ENCODE measurements at regions not wholly inside any gene's neighbourhood (a gene's known extent, or its start where the extent isn't known, plus 50 kb on each side); places are given as distances from the start of the nearest gene placed in this dataset.

DNA sequence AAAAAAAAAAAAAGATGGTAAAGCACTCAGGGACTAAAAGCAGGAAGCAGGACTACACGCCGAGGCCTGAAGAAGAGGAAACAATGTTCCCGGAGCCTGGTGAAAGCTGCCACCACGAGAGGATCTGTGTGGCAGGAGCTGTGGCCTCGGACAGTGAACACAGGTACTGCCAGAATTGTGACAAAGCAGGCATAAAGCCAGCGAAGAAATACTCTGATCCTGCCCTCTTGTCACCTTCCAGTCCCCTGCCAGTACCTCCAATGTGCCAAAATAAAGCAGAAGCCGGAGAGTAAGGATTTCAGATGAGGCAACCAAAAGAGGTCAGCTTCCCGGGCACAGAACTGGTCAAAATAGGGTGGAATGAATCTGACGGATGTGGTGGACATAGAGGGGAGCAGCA is 211.5 kb upstream of the TARS1 start:
- Mint-ChIP-seq H3K4me1 (no peaks in the 10 kb centered on the region), H3K9me3 (no peaks in the 10 kb centered on the region), H3K36me3 (ENCODE audit: low read depth) (no peaks in the 10 kb centered on the region), H3K4me3 (no peak overlapping the region), H3K27ac (no peak overlapping the region), H3K27me3 (ENCODE audit: low read depth, poor library complexity) (peaks cover 8% of the 10 kb centered on the region)
- TF ChIP-seq, protein P1, sequence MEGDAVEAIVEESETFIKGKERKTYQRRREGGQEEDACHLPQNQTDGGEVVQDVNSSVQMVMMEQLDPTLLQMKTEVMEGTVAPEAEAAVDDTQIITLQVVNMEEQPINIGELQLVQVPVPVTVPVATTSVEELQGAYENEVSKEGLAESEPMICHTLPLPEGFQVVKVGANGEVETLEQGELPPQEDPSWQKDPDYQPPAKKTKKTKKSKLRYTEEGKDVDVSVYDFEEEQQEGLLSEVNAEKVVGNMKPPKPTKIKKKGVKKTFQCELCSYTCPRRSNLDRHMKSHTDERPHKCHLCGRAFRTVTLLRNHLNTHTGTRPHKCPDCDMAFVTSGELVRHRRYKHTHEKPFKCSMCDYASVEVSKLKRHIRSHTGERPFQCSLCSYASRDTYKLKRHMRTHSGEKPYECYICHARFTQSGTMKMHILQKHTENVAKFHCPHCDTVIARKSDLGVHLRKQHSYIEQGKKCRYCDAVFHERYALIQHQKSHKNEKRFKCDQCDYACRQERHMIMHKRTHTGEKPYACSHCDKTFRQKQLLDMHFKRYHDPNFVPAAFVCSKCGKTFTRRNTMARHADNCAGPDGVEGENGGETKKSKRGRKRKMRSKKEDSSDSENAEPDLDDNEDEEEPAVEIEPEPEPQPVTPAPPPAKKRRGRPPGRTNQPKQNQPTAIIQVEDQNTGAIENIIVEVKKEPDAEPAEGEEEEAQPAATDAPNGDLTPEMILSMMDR (IDR thresholded peaks at IDR 0.05) = no peak
- no peak for DNase-seq

DNA sequence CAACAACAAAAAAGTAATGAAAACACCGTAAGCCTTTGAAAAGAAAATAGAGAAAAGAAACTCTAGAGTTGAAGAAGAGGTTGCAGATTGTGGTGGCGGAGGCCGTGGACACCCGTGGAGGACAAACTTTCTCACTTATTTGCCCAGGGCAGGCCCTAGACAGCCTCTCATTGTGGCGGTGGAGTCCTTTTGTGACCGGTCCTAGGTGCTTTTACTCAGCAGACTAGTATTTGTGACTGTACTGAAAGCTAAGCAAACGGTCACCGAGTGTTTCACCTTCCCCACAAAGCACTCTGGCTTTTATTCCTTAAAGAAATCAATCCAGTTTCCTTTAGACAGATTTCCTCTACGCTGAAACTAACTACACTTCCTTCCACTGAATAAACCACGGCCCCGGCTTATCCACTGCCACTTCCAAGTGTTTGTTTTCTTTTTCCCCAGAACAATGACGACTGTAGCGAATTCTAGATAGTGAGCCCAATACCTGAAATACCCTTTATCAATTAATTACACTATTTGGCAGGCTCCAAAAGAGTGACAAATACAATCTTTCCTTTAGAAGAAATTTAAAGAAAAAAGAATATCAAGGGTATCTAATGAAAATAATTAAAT is 210.2 kb upstream of the TARS1 start:
- H3K36me3 Mint-ChIP-seq (ENCODE audit: low read depth) = no peaks in the 10 kb centered on the region
- H3K27me3 Mint-ChIP-seq (ENCODE audit: low read depth, poor library complexity) = peaks cover 7% of the 10 kb centered on the region
- TF ChIP-seq, protein P1 (IDR thresholded peaks at IDR 0.05) = no peak
- H3K4me1 Mint-ChIP-seq = no peaks in the 10 kb centered on the region
- no peak overlapping the region for H3K4me3 Mint-ChIP-seq
- no peaks in the 10 kb centered on the region for H3K9me3 Mint-ChIP-seq
- no peak for DNase-seq
- H3K27ac Mint-ChIP-seq = no peak overlapping the region

DNA sequence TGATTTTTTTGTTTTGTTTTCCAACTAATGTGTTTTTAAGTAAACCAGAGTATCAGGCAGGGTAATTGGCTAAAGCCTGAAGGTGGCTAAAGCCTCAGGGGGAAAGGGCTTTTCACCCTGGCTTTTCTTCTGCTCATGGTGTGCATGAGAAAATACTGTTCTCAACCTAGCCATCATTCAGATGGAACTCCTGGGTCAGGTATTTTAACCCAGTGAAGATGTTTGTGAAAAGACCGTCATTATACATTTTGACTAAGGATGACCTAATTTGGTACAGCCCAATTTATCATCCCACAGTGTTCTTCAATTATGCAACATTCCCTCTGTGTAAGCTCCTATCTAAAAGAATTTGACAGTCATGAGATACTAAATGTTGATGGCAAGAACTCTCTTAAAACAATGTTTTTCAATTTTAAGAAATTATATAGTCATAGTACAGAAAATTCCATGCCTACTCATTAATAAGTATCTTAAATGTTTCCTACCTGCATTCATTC is 209.5 kb upstream of the TARS1 start:
- no peak overlapping the region for H3K27ac Mint-ChIP-seq

DNA sequence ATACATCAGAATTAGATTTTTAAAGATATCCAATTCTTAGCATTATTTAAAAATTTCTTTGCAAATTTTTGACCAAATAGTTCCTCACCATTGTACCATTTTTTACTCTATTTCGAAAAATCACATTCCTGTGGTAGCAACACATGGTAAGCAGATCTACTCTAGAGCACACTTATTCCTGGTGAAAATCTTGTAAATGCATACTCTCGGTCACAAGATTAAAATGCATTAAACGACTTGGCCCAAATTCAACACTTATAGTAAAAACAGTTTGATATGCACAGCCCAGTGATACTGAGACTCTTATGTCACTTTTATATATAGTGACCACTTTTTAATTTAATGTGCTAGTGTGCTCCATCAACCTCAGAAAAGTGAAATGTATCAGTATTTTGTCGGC is 208.8 kb upstream of the TARS1 start:
- H3K27me3 Mint-ChIP-seq (ENCODE audit: low read depth, poor library complexity) = peaks cover 7% of the 10 kb centered on the region

More for the DNA sequence above, 209.5 kb upstream of the TARS1 start:
- no peaks in the 10 kb centered on the region for H3K36me3 Mint-ChIP-seq (ENCODE audit: low read depth)
- no peak overlapping the region for H3K4me3 Mint-ChIP-seq
- no peak for DNase-seq
- no peaks in the 10 kb centered on the region for H3K4me1 Mint-ChIP-seq
- TF ChIP-seq, protein P1 (IDR thresholded peaks at IDR 0.05) = no peak
- peaks cover 6% of the 10 kb centered on the region for H3K27me3 Mint-ChIP-seq (ENCODE audit: low read depth, poor library complexity)
- H3K9me3 Mint-ChIP-seq = no peaks in the 10 kb centered on the region

DNA sequence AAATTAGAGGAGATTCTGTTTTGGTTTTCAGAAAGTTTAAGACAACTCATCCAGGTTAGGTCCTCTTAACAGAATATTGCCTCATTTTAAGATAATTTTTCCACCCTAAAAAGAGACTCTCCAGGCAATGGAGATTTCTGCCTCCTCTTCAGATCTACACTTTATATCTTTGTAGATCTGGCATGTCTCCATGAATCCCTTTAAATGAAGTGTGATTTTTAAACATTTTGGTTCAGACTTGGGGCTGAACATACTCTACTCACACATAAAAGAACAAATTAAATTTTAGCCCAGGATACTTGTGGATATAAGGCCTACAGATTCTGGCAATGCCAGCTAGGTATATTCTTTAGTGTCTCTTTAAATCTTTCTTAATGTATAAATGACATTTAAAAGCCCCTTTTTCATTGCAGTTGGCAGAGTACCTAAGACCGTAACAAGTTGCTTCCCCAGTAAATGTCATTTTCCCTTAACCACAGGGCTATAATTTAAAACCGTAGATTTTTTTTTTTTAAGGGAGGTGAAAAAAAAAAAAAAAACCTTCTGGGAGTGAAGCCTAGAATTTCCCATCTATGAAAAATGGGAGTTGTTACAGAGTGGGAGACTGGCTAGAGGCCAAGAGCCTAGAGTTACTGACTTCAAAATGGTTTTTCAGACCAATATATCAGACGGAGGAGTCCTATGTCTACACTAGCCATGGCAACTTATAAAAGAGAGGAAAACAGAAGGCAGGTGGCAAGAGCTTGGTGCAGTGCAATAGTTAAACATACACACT is 207.8 kb upstream of the TARS1 start:
- TF ChIP-seq, protein P1 (IDR thresholded peaks at IDR 0.05) = no peak
- Mint-ChIP-seq H3K4me1 (peaks cover 7% of the 10 kb centered on the region), H3K27ac (no peak overlapping the region), H3K27me3 (ENCODE audit: low read depth, poor library complexity) (peaks cover 11% of the 10 kb centered on the region), H3K36me3 (ENCODE audit: low read depth) (no peaks in the 10 kb centered on the region), H3K9me3 (no peaks in the 10 kb centered on the region), H3K4me3 (no peak overlapping the region)
- no peak for DNase-seq

More for the DNA sequence above, 208.8 kb upstream of the TARS1 start:
- no peak for DNase-seq
- H3K36me3 Mint-ChIP-seq (ENCODE audit: low read depth) = no peaks in the 10 kb centered on the region
- TF ChIP-seq, protein P1 (IDR thresholded peaks at IDR 0.05) = no peak
- peaks cover 3% of the 10 kb centered on the region for H3K4me1 Mint-ChIP-seq
- H3K27ac Mint-ChIP-seq = no peak overlapping the region
- no peaks in the 10 kb centered on the region for H3K9me3 Mint-ChIP-seq
- H3K4me3 Mint-ChIP-seq = no peak overlapping the region

All from nephron progenitor cell (in vitro differentiated cells).